ENCODE measurements at regions not wholly inside any gene's neighbourhood (a gene's known extent, or its start where the extent isn't known, plus 50 kb on each side); places are given as distances from the start of the nearest gene placed in this dataset.
"Not testable (repeated sequence)": the region's sequence is repeated elsewhere in the genome, so short reads cannot be mapped to it uniquely, and the experiment has no call there.

DNA sequence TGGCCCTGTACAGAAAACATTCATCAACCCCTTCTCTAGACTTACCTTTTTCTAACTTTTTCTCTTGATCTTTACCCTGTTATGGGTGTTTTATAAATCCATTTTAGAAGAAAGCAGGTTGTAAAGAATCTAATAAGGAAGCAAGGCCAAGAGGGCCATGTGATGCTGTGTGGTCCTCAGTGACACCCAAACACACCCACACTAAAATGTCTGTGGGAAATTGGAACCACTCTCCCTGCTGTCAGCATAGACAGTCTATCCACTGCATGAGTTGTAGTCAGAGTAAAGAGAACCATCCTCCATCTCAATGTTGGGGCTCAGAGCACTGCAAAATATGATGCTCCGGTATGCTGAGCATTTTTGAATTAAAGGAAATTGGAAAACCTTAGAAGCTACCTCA is 235.5 kb downstream of the SKIDA1 start:
- H3K4me3 ChIP-seq (ENCODE audit: low read depth, low read length) = no peak overlapping the region
- DNase-seq (ENCODE audit: low read depth) = no peak
- TF ChIP-seq, protein P1, sequence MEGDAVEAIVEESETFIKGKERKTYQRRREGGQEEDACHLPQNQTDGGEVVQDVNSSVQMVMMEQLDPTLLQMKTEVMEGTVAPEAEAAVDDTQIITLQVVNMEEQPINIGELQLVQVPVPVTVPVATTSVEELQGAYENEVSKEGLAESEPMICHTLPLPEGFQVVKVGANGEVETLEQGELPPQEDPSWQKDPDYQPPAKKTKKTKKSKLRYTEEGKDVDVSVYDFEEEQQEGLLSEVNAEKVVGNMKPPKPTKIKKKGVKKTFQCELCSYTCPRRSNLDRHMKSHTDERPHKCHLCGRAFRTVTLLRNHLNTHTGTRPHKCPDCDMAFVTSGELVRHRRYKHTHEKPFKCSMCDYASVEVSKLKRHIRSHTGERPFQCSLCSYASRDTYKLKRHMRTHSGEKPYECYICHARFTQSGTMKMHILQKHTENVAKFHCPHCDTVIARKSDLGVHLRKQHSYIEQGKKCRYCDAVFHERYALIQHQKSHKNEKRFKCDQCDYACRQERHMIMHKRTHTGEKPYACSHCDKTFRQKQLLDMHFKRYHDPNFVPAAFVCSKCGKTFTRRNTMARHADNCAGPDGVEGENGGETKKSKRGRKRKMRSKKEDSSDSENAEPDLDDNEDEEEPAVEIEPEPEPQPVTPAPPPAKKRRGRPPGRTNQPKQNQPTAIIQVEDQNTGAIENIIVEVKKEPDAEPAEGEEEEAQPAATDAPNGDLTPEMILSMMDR (IDR thresholded peaks at IDR 0.05; ENCODE audit: low read depth, low read length, missing control alignments) = no peak
- in situ Hi-C loops (cut with HindIII; ENCODE audit: low sequenced_read_pairs) = loop anchor here (25.0 kb wide), 1 partner anchor 222 kb away; no protein-coding TSS in a partner anchor

DNA sequence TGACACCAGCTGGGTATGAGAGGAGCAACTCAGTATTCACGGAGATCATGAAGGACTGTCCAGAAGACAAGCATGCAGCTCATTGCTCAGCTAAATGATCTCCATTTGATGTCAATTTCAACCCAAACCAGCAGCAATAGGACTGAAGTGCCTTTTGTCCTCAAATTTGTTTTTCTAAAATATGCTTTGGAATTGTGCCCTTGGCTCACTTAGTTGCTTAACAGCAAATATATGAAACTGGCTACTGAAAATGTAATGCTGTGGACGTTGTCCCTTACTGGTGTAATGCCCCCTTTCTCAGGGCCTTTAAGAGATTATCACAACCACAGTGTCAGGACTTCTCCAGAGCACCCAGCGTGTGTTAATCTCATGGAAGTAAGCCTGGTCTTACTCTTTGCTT is 236.2 kb downstream of the SKIDA1 start:
- no peak overlapping the region for H3K4me3 ChIP-seq (ENCODE audit: low read depth, low read length)
- in situ Hi-C loops (cut with HindIII; ENCODE audit: low sequenced_read_pairs) = loop anchor here (25.0 kb wide), 1 partner anchor 223 kb away; no protein-coding TSS in a partner anchor

DNA sequence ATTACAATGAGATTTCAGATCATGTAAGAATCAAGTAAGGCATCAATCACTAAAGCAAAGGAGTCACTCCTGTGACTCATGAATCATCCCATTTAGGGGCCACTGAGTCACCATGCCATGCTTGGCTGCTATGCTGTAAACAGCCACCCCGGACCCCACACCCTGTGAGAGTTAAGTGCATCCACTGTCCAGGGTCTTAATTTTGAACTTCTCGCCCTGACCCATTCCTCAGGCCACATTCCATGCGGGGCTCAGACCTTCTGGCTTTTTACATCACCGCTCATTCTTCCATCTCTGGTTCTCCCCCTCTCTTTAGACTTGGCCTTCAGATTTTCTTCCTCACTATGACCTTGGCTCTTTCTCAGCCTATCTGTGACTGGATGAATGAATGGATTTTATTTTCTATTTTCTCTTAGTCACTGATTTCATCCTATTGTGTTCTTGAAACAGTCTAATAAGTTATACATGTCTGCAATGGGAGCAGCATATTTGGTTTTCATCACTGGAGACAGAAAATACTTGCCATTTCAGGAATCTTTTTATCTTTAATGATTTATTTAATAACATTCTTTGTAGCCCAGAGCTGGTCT is 239.6 kb downstream of the SKIDA1 start:
- H3K4me3 ChIP-seq (ENCODE audit: low read depth, low read length) = no peak overlapping the region
- no peak for DNase-seq (ENCODE audit: low read depth)
- in situ Hi-C loops (cut with HindIII; ENCODE audit: low sequenced_read_pairs) = loop anchor here (25.0 kb wide), 1 partner anchor 226 kb away; no protein-coding TSS in a partner anchor
- TF ChIP-seq, protein P1 (IDR thresholded peaks at IDR 0.05; ENCODE audit: low read depth, low read length, missing control alignments) = no peak

More for the DNA sequence above, 236.2 kb downstream of the SKIDA1 start:
- TF ChIP-seq, protein P1 (IDR thresholded peaks at IDR 0.05; ENCODE audit: low read depth, low read length, missing control alignments) = no peak
- no peak for DNase-seq (ENCODE audit: low read depth)

DNA sequence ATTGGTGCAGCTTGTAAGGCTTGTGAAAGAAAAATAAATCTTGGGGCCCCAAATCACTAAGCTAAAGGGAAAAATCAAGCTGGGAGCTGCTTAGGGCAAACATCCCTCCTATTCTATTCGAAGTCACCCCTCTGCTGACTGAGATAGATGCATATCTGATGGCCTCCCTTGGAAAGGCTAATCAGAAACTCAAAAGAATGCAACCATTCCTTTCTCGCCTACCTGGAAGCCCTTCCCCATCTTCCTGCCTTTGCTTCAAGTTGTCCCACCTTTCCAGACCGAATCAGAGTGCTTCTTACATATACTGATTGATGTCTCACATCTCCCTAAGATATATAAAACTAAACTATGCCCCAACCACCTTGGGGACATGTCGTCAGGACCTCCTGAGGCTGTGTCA is 240.3 kb downstream of the SKIDA1 start:
- TF ChIP-seq, protein P1 (IDR thresholded peaks at IDR 0.05; ENCODE audit: low read depth, low read length, missing control alignments) = no peak
- no peak for DNase-seq (ENCODE audit: low read depth)
- in situ Hi-C loops (cut with HindIII; ENCODE audit: low sequenced_read_pairs) = loop anchor here (25.0 kb wide), 1 partner anchor 227 kb away; no protein-coding TSS in a partner anchor
- H3K4me3 ChIP-seq (ENCODE audit: low read depth, low read length) = no peak overlapping the region

DNA sequence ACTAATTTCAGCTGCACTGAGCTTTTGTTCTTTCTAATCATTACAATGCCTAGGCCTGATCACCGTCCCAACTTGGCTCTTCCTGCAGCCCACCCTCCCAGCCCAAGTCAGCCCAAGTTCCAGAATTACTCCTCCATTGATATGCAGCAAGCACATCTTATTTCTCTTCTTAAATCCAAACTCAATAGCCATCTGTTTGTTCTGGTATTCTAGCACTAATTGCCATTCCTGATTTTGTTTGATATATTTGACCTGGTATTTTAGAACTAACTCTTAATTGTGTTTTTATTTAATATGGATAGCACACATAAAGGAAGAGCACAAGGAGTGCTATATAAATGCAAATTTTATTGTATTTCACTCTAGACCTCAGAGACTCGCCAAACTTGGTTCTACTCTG is 241.2 kb downstream of the SKIDA1 start:
- H3K4me3 ChIP-seq (ENCODE audit: low read depth, low read length) = no peak overlapping the region
- TF ChIP-seq, protein P1 (IDR thresholded peaks at IDR 0.05; ENCODE audit: low read depth, low read length, missing control alignments) = no peak
- in situ Hi-C loops (cut with HindIII; ENCODE audit: low sequenced_read_pairs) = loop anchor here (25.0 kb wide), 1 partner anchor 228 kb away; no protein-coding TSS in a partner anchor
- no peak for DNase-seq (ENCODE audit: low read depth)

DNA sequence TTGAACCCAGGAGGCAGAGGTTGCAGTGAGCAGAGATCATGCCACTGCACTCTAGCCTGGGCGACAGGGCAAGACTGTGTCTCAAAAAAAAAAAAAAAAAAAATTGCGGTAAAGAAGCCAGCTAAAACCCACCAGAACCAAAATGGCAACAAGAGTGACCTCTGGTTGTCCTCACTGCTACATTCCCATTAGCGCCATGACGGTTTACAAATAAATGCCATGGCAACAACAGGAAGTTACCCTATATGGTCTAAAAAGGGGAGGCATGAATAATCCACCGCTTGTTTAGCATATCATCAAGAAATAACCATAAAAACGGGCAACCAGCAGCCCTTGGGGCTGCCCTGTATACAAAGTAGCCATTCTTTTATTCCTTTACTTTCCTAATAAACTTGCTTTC is 242.4 kb downstream of the SKIDA1 start:
- in situ Hi-C loops (cut with HindIII; ENCODE audit: low sequenced_read_pairs) = loop anchor here (25.0 kb wide), 1 partner anchor 229 kb away; no protein-coding TSS in a partner anchor
- H3K4me3 ChIP-seq (ENCODE audit: low read depth, low read length); DNase-seq (ENCODE audit: low read depth): not testable (repeated sequence)

DNA sequence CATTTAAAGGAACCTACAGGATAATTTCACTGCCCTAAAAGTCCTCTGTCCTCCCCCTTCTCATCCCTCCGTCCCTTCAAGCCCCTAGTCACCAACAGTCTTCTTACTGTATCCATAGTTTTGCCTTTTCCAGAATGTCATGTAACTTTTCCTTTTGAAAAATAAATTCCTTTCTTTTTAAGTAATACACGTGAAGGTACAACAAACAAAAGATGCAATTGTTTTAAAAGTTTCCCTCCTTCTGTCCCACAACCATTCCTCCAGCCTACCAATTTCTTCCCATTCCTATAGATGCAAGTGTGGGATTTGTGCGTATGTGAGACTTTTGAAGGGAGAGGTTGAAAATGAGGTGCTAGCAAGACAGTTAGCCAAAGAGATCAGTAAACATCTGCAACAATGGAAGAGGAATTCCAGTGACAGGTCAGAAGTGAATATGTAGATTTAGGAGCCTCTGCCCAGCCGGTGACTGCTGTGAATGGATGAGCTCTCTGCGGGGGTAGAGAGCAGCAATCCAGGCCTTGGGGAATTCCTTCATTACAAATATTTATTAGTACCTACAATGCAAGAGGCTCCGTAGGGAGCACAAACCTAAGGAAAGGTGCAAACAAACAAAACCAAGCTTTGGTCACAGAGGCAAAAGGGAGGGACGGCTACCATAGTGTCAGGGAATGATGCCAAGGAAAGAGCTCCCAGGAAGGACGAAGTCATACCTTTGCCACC is 243.6 kb downstream of the SKIDA1 start:
- no peak overlapping the region for H3K4me3 ChIP-seq (ENCODE audit: low read depth, low read length)
- TF ChIP-seq, protein P1 (IDR thresholded peaks at IDR 0.05; ENCODE audit: low read depth, low read length, missing control alignments) = no peak
- in situ Hi-C loops (cut with HindIII; ENCODE audit: low sequenced_read_pairs) = loop anchor here (25.0 kb wide), 1 partner anchor 230 kb away; no protein-coding TSS in a partner anchor
- no peak for DNase-seq (ENCODE audit: low read depth)
